Breast epithelium (tissue), 3 donors: ENCODE measurements at regions not wholly inside any gene's neighbourhood (a gene's known extent, or its start where the extent isn't known, plus 50 kb on each side); places are given as distances from the start of the nearest gene placed in this dataset.

Source experiments
- POLR2A ChIP-seq: fragments of 450-650 bp; IDR thresholded peaks from one replicate; pipeline ENCODE4 v1.6.1; 2016; ENCODE audit warnings: antibody characterized with exemption, mild to moderate bottlenecking, moderate library complexity
- POLR2AphosphoS5 ChIP-seq, 3 donors: sonication (generic); formaldehyde crosslinking; IDR thresholded peaks; one replicate each; pipeline ENCODE4 v1.6.1; 2017; ENCODE audit warnings: antibody characterized with exemption in 3 of 3
- TF ChIP-seq, protein P1 (sequence below), 3 donors: fragments of 450-650 bp; IDR thresholded peaks; one replicate each; pipeline ENCODE4 v1.5.1; 2016 to 2017; ENCODE audit warnings: antibody characterized with exemption in 3 of 3, mild to moderate bottlenecking in 3 of 3, moderate library complexity in 3 of 3

DNA sequence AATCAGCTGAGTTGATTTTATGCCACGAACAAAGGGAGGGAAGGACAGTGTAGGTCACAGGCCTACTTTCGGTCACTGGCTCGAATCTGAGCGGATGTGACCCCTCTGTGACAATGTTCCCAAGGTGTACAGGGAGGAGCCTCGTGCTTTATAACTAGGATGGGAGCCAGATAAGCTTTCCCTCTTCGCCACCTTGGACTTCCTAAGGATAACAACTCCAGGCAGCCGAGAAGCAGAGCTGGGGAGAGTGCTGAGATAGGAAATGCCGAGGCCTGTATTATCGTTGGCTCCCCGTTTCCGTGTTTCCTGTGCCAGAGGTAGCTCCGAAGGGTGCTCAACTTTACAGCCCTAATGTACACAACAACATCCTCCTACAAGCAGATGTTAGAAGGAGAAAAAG lies 217.8 kb upstream of the IRX3 start:
- TF ChIP-seq POLR2A: no peak
- TF ChIP-seq, protein P1, sequence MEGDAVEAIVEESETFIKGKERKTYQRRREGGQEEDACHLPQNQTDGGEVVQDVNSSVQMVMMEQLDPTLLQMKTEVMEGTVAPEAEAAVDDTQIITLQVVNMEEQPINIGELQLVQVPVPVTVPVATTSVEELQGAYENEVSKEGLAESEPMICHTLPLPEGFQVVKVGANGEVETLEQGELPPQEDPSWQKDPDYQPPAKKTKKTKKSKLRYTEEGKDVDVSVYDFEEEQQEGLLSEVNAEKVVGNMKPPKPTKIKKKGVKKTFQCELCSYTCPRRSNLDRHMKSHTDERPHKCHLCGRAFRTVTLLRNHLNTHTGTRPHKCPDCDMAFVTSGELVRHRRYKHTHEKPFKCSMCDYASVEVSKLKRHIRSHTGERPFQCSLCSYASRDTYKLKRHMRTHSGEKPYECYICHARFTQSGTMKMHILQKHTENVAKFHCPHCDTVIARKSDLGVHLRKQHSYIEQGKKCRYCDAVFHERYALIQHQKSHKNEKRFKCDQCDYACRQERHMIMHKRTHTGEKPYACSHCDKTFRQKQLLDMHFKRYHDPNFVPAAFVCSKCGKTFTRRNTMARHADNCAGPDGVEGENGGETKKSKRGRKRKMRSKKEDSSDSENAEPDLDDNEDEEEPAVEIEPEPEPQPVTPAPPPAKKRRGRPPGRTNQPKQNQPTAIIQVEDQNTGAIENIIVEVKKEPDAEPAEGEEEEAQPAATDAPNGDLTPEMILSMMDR (IDR thresholded peaks at IDR 0.05): no peak
- TF ChIP-seq POLR2AphosphoS5 (IDR thresholded peaks at IDR 0.05): no peak
